DMS 273 (cell line): ENCODE measurements at regions not wholly inside any gene's neighbourhood (a gene's known extent, or its start where the extent isn't known, plus 50 kb on each side); places are given as distances from the start of the nearest gene placed in this dataset.
"Not testable (repeated sequence)": the region's sequence is repeated elsewhere in the genome, so short reads cannot be mapped to it uniquely, and the experiment has no call there.

Experiments used
- DNase-seq: peaks from one replicate; lab custom pipeline; 2025; ENCODE audit not compliant: unreplicated experiment; lab: John Stamatoyannopoulos, UW

DNA sequence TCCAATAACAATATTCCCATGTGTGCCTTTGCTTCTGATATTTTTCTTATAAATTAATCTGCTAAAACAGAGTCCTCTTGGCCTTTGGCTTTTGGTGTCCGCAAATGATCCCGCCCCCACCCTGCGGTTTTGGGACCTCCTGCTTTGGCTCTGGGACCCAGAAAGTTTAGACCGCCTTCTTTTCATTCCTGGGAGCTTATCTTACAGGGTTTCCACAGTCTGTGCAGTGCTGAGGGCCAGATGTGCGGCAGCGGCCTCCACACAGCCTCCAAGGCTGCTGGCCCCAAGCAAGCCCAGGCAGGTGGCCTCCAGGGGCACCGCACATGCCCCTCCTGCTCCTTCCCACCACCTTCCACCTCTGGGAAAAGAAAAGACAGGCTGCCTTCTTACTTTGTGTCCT, 191.5 kb downstream of the ERCC6L2 start:
- peak; percentile 47 for DNase-seq

DNA sequence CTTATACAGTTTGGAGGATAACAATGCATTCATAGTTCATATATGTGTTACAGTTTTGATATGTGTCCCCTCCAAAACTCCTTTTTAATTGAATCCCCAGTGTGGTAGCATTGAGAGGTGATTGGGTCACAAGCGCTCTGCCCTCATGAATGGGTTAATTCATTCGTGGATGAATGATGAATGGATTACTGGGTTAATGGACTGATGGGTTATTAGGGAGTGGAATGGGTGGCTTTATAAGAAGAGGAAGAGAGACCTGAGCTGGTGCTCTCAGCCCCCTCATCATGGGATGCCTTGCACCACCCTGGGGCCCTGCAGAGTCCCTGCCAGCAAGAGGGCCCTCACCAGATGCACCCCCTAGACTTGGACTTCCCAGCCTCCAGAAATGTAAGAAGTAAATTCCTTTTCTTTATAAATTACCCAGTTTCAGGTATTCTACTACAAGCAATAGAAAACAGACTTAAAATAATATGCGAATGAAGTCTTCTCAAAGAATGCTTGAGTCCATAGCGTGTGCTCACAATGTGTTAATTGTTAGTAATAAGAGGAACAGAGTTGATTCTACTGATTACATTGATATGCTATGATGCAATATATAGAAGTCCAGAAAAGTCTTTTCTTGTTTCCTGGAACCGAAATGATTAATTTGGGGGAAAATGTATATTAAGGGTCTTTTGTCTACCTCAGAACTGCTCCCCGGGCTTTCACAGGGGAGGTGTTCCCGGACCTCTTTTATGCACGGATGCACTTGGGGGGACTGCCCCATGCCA, 190.2 kb downstream of the ERCC6L2 start:
- DNase-seq: no peak

DNA sequence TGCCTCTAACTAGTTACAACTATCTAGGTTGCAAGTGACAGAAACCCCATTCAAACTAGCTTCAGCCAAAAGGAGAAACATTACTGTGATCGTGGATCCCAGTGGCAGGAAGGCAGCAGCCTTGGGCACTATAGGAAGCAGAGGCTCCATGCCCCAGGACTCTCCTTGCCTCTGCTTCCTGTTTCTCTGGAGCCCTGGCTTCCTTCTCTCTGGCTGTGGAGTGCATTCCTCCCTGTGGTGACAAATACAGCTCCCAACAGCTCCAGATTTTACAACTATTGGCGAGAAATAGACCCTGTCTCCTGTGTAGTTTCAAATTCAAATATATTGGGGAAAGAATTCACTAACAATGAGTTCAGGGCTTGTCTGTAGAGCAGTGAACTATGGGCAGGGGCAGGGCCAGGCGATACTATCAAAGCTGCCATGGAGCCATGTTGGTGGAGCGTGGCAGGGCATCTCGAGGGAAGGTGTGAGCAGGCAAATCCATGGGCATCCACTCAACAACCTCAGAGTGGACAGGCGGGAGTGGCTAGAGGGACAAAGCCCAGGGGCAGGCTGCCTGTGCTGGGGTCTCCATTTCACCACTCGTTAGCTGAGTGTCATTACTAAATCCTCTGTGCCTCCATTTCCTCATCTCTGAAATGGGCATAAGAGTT, 189.5 kb downstream of the ERCC6L2 start:
- no peak for DNase-seq

DNA sequence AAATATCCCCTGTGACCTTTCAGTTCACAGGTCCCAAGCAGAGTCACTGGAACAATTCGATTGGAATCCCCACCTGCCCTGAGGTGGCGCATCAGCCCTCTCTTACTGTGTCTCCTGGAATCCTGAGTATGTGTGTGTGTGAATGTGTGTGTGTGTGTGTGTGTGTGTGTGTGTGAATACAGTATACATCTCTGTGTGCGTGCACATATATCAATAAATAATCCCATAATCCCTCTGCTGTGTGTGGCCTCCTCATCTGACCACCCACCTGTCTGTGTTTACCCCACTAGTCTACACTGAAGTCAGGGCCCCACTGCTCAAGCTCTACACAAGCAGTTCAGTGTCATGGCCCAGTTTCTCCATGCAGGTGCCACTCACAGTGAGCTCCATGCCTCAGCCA, 187.4 kb downstream of the ERCC6L2 start:
- DNase-seq: no peak

DNA sequence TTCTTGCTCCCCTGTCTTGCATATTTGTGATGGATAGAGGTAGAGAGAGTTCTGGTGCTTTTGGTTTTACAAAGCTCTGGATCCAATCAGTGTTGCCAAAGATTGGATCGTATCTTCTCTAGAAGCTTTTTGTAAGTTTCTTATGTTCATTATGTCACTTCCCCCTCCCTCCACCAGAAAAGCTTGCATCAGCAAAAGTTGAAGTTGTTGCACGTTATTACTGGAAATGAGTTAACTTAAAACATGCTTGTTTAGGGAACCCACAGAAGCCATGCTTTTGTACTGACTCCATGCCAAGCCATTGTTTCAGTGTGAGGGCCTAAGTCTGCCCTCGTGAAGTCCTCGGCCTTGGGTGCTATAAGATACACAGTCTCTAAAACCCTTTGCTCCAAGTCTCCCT, 186.5 kb downstream of the ERCC6L2 start:
- no peak for DNase-seq

DNA sequence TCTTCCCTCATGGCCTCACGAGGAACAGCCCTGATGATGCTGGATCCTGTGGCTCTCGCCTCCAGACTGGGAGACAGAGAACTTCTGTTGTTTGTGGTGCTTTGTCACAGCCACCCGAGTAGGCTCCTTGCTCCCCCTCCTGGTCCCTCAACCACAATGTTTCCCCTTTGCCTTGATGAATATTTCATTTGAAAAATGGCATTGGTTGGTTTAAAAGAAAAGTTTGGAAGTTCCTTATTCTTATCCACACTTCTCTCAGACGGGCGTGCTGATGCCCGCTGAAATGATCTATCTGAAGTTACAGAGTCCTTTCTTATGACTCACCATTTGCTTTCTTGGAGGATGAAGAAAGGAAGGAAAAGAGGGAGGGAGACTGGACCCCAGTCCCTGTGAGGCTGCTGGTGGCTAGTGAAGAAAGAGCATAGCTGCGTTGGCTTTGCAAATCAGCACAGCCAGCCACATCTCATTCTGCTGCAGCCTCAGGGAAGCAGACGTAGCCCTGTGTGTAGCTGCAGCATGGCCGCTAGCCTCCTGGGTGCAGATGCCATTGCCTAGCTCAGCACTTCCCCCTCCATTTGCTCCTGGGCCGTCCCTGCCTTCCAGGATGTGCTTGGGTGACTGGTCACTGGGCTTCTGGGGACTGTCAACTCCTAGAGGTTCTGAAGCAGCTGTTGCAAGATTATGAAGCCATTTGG, 185.9 kb downstream of the ERCC6L2 start:
- DNase-seq: peak; percentile 57

DNA sequence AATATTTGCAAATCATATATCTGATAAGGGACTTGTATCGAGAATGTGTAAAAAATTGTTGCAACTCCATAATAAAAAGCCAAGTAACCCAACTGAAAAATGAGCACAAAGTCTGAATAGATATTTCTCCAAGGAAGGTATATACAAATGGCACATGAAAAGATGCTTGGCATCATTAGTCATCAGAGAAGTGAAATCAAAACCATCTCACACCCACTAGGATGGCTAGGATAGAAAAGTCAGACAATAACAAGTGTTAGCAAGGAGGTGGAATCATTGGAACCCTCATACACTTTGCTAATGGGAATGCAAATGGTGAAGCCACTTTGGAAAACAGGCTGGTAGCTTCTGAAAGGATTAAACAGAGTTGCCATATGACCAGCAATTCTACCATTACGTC, 182.7 kb downstream of the ERCC6L2 start:
- DNase-seq: no peak

DNA sequence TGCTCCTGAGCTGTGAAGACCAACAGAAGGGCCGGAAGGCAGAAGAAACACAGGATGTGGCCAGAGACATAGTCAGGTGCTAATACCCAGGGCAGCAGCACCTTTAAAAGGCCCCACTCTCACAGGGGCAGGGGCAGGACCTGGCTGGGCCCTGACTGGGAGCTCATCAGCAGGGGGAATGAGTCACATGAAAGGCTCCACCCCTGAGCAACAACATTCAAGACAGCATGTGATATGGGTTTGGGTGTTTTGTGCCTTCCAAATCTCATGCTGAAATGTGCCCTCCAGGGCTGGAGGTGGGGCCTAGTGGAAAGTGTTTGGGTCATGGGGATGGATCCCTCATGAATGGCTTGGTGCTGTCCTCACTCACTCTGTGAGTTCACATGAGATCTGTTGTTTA, 181.7 kb downstream of the ERCC6L2 start:
- DNase-seq: no peak

DNA sequence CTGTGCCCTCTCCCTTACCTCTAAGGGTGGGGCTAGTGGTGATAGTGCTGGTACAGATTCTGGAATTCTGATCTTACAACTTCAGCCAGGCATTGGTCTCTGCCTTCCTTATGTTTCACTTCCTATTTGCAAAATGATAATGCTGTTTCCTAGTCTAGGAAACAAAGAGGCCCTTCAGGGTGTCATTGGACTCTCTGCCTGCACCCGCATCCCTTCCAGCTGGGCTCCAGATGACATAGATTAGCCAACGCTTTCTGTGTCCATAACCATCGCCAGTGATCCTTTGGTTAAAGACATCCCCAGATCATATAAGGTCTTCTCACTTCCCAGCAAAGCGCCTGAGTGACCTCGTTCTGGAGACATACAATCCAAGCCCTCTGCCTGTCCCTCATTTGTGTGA, 180.7 kb downstream of the ERCC6L2 start:
- DNase-seq: no peak

DNA sequence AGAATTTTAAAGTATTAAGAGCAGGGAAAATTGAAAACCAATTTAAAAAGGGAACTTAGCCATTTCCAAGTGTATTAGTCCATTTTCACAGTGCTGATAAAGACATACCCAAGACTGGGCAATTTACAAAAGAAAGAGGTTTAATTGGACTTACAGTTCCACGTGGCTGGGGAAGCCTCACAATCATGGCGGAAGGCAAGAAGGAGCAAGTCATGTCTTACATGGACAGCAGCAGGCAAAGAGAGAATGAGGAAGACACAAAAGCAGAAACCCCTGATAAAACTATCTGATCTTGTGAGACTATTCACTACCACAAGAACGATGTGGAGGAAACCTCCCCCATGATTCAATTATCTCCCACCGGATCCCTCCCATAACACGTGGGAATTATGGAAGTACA, 178.8 kb downstream of the ERCC6L2 start:
- DNase-seq: not testable (repeated sequence)

DNA sequence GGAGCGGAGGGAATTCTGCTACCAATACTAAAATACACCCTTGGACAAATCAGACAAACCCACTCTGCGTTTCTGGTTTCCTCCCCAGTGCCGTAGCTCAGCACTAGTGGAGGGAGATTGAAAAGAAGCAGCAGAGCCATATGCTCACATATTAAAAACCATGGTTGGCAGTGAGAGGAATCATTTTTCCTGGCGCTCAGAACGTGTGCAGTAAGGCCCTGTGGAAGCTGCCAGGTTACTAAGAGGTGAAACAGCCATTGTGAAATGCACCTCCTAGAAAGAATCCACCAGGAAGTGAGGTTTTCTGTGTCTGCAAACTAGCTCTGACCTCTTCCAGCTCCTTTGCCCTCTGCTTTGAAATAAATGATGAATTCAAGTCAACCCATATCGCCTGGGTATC, 177.2 kb downstream of the ERCC6L2 start:
- peak; percentile 15 for DNase-seq

DNA sequence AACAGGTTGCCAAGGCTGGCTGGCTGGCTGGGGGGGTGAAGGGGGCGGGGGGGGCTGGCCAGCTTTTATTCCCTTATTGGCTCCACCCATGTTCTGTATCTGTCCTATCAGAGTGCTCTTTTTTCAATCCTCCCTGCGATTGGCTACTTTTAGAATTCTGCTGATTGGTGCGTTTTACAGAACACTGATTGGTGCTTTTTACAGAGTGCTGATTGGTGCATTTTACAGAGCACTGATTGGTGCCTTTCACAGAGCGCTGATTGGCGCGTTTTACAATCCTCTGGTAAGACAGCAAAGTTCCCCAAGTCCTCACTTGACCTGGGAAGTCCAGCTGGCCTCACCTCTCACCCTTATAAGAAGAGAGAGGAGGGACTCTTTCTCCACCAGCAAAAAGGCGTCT, 175.9 kb downstream of the ERCC6L2 start:
- no peak for DNase-seq

DNA sequence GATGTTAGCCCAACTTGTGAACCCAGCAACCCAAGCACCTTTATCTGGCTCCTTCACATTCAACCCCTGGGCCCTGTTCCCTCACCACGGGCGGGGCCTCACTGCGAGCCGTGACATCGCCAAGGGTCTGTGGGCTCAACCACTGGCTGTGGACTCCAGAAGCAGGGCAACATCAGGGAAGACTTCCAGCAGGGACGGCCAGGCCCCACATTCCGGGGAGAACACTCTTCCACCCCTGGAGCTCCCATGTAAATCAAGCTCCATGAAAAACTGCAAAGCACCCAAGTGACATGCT, 175.3 kb downstream of the ERCC6L2 start:
- DNase-seq: no peak

DNA sequence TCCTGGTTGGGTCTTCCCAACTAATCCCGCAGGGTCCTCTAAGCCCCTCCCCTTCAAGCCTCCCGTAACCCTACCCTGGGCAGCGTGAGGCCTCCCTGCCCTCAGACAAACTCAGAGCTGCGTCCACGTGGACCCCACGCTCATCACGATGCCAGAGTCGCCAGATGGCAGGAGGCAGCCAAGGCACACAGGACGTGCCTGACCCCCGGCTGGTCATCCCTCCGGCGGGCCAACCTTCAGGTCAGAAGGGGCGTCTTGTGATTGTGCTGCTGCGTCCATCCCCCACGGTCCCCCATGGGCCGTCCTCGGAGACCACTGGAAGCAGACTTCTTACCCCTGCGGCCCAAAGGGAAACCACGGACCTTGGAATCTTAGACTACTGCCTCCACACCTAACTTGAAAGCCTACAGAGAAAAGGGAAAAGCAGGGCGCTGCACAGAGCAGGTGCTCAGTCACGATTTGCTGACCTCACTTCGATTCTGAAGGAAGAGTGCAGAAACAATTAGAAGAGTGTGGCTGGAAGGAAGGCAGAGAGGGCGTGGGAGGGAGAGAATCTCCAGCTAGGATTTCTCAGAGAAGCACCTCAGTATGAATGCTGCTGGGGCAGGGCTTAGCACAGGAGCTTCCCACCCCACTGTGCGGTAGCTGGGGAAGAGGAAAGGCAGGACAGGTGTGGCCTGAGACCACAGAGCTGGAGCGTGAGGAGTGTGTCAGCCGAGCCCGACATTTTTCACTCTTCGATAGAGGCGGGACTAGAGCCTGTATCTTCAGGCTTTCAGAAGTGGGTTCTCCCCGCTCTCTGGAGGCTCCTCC, 174.8 kb downstream of the ERCC6L2 start:
- no peak for DNase-seq

DNA sequence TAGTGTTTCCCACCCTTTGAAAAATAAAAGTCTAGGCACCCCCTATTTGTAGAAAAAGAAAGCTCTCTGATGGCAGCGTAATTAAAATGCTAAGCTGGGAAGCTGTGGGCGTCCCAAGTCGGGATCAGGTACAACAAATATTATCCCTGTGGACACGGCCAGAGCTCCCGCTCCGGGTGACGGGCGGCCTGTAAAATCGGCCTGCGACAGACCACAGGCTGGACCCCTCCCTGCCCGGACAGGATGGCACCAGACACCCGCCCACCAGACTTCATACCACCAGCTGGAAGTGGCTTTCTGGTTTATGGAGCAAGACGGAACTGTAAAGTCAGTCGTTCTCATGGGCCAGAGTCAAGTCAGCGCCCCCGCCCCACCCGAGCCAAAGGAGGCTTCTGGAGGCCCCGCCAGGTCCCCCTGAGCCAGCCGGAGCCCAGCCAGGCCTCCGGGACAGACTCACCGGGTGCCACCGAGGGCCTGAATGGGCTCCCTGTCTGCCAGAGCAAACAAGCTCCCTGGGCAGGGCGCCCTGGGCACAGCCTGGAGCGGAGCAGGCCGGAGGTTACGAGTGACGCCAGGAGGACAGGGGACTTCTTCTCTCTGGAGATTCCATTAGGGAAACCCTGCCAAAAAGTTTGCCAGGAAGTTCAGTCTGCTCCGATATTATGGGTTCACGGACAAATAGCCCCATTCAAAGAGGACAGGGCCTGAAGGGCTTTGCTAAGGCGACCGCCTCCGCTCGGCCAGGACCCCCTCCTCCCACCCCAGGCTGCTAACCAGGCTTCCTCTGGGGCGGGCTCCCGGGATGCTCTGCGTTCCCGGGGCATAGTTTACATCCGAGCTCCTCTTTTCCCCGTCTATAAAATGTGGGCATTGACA, 173.7 kb downstream of the ERCC6L2 start:
- no peak for DNase-seq

DNA sequence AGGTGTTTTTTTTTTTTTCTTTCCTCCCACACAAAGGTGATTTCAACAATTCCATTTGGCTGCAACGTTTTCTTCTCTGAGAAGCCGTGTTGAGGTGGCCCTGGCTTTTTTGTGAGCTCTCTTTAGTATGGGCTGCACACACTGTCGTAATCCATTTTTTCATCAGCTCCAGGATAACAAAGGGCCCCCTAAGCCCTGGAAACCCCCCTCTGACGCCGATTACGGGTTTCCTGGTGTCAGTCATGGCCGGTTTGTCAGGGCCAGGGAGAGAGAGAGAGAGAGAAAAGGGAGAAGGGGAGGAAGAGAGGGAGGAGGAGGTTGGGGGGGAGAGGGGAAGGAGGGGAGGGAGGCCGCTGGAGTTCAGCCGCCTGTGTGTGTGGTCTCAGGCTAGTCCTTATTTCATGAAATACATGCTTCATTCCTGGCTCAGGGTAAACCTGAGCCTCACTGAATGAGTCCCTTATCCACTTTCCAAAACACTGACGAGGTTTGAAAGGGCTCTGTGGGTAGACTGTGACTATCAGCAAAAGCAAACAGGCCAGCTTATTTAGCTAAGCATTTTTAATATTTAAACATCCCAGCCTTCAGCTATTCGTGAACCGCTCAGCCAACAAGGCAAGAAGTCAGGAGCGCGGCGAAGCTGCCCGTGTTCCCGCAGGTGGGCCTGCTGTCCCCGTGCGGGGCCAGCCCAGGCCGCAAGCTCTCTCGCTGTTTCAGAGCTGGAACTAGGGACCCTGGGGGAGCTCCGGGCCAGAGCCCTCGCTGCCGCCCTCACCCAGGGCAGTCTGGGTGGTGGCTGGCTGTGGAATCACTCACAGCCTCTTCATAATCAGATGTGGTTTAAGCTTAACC, 172.8 kb downstream of the ERCC6L2 start:
- no peak for DNase-seq

DNA sequence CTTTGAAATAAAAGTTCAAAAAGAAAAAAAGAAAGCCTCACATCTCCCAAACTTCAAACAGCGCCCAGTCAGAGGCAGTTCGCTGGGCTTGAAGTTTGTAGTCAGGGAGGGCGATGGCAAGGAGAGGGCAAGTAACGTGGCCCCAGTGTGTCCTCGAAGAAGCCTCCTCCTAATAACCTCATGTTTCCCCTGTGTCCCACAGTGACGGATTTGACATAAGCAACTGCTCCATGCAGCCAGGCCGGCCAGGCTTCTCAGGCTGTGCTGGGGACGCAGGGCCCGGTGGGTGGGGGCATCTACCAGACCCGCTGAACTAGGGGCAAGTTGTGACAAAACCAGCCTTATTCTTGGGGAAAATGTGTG, 172.2 kb downstream of the ERCC6L2 start:
- DNase-seq: no peak

DNA sequence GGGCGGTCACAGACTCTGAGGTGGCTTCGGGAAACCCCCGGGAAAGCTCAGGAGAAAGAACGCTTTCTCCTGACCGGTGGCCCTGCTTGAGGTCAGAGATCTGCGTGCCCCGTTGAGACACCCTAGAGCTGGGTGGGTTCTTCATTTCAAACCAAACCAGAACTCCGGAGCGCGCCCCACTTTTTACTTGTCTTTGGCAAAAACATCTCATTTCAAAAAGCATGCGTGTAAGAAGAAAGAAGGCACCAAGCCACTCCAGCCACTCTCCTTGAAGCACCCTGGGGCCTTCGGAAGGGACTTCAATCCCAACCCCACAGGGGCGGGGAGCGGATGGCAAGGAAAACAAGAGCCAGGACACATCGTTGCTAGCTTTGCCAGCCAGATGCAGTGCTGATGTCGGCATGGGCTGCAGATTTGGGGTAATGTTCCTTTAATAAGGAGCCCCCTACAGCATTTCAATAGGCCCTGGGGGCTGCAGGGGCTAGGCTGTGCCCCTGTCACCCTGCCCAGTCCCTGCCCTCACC, 171.7 kb downstream of the ERCC6L2 start:
- no peak for DNase-seq

DNA sequence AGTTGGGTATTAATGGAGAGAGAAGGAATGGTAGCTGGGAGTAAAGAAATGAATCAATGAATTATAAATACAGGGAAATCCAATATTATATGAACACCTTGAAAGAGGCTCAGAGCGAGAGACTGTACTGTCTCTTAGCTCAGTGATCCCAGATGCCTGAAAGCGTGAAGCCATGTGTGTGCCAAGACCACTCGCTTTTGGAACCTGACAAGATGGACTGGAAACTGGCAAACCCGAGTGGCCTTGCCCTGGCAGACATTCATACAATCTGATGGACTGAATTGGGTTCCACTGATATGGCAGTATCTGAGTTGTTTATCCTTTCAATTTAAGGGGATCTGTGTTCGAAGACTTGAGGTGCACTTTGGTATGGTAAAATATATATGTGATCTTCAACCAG, 170.3 kb downstream of the ERCC6L2 start:
- DNase-seq: no peak

DNA sequence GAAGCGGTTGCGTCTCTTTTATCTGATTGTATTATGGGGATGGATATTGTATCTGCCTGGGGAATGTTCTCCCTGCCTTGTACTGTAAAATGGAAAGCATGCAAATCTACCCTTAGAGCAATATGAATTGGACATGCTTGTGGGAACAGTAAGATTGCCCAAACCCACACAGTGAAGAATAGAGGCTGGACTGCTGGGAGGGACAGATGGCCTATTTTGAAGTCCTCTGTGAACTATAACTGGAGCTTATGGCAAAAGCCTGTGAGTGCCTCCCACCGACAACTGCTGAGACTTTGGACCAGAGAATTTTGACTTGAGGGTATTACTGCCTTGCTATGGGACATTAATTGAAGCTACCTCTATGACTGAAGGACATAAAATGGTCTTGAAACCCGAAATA, 168.9 kb downstream of the ERCC6L2 start:
- DNase-seq: peak; percentile 5
